Ramos (cell line): ENCODE measurements at regions not wholly inside any gene's neighbourhood (a gene's known extent, or its start where the extent isn't known, plus 50 kb on each side); places are given as distances from the start of the nearest gene placed in this dataset.

ENCODE experiments used
- in situ Hi-C: fragments of 300-500 bp; cut with MboI; formaldehyde crosslinking; loops from one replicate; pipeline ENCODE4 v1.14.3; 2022; ENCODE audit warnings: low sequenced_read_pairs; ENCODE audit not compliant: unreplicated experiment

DNA sequence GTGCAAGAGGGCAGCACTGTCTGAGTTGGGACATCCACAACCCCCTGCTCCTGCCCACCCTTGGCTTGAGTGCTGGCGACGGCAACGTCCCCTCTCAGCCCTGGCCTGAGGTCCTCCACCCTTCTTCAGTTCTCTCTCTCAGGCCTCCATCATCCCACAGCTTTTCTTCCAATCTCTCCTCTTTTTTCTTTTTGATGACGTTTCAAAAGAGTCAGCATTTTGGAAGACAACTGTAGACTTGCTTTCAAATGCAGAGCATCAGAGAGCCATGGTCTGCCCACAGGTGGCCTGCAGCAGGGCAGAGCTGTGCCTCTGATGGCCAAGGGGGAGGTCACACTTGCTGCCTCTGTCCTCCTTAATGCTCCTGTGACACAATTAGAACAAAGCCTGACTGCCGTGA, 775.4 kb downstream of the KCNJ18 start:
- in situ Hi-C loops = loop anchor here (25.0 kb wide), 1 partner anchor 155 kb away; no protein-coding TSS in a partner anchor

DNA sequence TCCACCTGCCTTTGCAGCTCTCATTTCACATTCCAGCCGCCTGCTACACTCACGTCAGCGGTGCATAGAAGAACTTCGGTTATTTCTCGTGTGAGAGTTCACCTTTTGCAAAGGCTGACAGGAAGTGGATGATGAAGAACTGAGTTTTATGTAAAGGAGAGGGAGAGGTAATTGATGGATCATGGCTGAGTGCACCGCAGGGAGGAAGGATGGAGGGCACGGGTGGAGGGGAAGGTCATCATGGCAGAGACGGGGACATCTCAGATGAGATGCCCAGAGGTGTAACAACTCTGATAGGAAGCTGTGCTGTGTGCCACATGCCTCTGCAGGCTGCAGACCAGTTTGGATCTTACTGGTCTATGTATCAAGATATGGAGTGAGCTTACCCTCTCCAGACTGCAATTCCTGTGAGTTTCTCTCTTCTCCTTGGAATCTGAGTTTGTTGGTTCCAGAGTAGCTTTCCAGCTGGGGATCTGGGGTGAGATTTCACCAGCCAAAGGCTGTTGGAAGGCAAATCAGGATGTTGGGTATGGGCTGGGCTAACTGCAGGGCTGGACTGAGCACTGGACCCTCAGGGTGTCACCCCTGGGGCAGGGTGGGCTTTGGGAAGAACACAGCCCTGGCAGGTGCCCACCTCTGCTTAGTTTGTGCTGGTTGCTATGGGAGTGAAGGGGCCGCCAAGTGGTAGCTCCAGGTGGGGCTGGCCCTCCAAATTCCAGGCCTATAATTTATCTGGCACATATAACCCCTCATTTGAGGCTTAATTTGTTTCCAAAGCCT, 777.0 kb downstream of the KCNJ18 start:
- in situ Hi-C loops = loop anchor here (25.0 kb wide), 1 partner anchor 157 kb away; no protein-coding TSS in a partner anchor

DNA sequence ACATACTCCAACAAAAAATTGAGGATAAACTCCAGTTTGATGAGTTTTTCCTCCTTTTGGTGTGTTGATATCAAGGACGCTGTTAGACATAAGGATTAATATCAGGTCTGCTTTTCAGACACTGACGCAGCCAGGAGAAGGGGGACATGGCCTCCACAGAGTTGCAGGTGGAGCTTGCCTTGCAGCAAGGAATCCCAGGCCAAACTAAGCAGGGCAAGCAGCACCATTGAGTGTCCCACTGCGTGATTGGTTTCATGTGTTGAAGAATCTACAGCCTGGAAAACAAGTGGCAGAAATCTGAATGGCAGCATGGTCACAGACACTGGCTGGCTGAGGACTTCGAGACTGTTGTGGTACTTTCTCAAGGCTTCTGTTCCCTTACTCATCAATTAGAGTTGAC, 777.6 kb downstream of the KCNJ18 start:
- in situ Hi-C loops = loop anchor here (25.0 kb wide), 1 partner anchor 158 kb away; no protein-coding TSS in a partner anchor

DNA sequence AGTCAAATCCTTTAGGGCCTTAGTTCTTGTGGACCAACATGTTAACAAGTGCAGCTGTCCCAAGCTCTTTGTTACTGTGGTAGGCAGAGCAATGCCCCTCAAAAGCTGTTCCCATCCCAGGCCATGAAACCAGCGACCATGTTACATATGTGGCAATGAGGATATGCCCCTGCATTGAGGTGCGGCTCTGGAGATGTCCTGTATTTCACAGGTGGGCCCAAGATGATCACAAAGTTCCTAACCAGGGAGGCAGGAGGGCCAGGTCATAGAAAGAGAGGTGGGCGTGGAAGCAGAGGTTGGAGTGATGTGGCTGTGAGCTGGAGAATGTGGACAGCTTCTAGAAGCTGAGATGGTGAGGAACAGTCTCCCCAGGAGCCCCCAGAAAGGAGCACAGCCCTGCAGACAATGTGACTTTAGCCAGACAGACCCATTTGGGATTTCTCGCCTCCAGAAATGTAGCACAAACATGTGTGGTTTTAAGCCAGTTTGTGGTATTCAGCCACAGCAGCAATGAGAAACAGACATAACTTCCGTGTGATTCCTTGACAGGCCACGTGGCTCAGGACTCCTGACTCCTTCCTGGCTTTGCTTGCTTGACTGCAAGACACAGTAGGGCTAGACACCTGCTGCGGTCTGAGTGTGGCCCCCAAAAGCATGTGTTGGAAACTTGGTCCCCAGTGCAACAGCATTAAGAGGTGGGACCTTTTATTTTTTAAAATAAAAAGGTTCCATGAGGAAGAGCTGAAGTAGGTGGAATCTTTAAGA, 778.3 kb downstream of the KCNJ18 start:
- in situ Hi-C loops = loop anchor here (25.0 kb wide), 1 partner anchor 158 kb away; no protein-coding TSS in a partner anchor

DNA sequence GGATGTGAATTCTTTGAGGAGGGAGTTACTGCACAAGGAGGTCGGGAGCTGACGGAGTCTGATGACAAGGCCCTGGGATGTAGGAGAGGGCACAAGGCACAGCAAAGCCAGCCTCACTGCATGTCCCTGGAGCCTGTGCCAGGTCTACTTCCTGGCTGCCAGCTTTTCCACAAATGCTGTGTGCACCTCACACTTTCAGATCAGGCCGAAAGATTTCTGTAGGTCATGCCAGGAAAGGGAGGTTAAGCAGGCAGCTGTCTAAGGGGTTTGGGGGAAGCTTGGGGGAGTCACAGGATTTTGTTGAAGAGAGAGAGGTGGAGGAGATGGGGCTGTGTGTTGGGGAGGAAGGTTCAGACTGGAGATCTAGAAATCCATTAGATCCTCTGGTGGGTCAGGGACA, 792.5 kb downstream of the KCNJ18 start:
- in situ Hi-C loops = loop anchor here (25.0 kb wide), 1 partner anchor 1173 kb away; no protein-coding TSS in a partner anchor

DNA sequence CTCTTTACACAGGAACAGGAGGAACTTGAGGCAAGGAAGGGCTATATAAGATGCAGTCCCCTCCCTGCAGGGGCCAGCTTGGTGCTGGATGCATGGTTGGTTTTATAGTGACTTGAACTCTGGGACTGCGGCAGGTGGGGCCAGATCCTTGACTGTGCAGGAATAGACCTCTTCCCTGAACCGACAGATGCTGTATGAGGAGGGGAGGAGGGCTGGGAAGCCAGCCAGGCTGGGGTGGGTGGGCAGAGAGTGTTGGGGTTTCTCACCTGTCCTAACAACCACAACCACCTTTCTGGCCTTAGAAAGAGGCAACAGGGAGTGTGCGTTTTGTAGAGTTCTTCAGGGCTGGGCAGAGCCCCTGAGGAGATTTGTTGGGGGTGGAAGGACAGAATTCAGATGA, 798.1 kb downstream of the KCNJ18 start:
- in situ Hi-C loops = loop anchor here (25.0 kb wide), 1 partner anchor 1178 kb away; no protein-coding TSS in a partner anchor

DNA sequence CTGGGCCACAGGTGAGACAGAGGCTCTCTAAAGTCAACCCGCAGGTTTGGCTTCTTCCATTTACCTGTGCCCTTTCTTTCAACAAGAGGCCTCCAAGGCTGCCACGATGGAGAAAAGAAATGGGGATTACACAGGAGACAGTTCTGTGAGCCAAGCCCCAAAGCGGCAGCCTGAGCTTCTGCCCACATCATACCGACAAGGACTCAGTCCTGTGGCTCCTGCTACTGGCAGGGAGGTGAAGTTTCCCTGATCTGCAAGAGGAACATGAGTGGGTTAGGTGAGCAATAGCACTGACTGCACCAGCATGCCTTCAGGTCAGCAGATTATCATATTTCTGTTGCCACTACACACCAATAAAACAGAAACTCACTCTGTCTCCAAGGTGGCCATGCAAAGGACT, 800.0 kb downstream of the KCNJ18 start:
- in situ Hi-C loops = loop anchor here (25.0 kb wide), 1 partner anchor 1180 kb away; no protein-coding TSS in a partner anchor

DNA sequence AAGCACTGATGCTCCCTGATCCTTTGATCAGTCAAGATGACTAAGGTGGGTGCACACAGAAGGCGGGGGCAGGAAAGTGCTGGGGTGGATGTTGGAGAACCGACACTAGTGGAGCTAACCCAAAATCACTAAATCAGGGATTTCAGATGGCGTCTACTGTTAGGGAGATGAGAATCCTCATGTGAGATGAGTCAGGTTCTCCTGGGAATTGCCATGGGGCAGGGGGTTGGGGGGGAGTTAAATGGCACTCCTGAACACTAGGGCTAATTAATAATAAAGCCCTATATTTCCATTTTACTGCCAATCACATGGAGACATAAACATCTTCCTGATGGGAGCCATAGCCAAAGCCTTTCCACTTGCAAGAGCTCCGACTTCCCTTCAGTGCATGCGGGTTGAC, 804.1 kb downstream of the KCNJ18 start:
- in situ Hi-C loops = loop anchor here (25.0 kb wide), 1 partner anchor 1184 kb away; no protein-coding TSS in a partner anchor

DNA sequence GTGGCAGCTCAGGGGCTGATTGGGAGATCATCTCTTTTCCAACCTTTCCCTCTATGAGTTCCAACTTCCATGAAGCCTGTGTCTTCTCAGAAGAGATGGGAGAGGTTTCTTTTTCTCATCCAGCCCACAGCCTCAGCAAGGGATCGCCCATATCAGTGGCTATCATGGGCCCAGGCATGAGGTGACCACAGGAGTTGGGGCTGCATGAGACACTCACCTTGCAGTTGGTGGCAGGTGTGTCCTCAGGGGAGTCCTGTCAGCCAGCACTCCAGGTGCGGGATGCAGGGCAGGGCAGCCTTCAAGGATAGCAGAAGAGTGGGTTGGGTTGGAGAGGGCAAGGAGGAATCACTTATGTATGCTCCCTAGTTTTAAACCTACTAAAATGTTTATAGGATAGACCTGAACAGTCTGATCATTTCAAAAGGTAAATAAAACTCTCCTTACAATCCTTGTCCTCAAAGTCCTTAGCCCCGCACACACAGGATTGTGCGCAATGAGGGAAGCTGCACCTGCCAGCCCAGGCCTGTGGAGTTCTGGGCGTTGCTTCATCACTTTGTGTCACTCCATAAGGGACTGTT, 811.1 kb downstream of the KCNJ18 start:
- in situ Hi-C loops = no loop called here

DNA sequence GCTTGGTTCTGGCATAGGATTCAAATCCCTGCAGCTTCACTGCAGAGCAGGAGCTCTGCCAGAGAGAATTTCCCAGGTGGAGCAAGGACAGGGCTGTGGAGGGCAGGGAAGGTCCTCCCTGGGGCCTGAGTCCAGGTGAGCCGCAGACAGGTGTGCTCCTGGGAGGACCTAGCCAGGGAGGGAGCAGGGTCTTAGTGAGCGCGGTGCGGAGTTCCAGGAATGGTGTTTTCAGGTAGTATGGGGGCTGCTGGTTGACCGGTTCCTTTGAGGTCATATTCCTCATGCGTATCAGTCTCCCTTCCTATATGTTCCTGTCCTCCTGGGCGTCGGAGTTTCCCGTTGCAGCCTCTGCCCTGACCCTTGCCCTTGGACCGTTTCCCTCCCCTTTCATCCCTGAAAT, 813.3 kb downstream of the KCNJ18 start:
- in situ Hi-C loops = no loop called here

DNA sequence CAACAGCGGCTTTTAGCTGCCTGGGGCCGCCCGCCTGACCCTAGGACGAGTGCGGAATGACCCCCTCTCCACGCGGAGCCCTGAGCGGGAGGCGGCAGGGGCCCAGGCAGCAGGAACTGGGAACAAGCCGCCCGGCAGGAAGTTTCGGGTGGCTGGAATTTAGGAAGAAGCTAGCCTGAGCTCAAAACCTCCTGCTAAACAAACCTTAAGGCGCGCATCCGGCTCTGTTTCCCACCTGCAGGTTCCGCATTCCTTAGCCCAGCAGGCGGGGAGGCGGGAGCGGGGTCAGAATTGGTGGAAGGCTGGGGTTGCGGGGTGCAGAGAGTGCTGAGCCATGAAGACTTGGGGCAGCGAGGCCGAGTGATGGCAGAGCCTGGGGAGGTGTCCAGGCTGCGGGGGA, 813.9 kb downstream of the KCNJ18 start:
- in situ Hi-C loops = no loop called here

DNA sequence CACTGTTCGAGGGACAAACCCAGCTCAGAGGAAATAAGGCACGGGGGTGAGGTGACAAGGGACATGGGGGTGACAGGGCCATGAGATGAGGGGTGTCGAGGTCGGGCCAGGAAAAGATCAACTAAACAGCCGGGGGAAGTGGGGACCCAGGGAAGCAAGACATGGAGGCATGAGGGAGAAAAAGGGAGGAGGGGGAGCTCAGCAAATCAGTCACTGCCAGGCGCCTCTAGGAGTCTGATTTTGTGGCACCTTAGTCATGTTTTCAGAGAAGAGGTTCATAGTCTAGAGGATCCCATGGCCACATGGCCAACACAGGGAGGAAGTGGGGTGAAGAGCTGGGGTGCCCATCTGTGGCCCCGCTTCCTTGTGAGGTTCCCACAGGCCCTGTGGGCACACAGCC, 814.5 kb downstream of the KCNJ18 start:
- in situ Hi-C loops = no loop called here

DNA sequence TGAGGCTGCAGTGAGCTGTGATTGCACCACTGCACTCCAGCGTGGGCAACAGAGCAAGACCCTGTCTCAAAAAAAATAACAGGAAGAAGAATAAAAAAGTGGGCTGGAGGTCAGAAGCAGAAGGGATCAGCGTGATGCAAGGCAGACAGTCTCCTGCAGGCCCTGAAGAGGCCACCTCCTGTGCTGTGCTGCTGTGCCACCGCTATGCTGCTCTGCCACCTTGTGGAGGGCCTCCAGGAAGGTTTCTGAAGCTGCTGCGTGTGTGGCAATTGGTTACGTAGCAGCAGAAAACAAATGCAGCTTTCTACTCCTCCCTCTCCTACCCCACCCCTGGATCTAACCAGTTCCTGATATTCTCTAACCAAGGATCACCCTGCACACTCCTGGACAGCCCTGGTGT, 815.5 kb downstream of the KCNJ18 start:
- in situ Hi-C loops = no loop called here

DNA sequence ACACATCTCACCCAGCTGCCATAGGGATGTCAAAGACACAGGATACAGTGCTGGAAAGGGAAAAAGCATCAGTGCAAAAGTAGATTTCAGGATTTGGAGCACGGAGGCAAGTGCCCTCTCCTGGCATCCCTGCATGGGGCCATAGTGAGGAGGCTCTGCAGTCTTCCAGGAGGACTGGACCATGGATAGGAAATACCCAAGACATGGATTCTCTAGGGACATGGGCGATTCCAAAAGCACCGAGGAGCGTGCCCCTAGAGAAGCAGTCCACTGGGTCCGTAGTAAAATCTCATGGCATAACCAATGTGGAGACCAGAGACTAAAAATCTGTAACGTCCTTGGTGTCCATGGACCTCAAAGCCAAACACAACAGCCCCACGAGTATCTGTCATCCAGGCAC, 818.2 kb downstream of the KCNJ18 start:
- in situ Hi-C loops = no loop called here

DNA sequence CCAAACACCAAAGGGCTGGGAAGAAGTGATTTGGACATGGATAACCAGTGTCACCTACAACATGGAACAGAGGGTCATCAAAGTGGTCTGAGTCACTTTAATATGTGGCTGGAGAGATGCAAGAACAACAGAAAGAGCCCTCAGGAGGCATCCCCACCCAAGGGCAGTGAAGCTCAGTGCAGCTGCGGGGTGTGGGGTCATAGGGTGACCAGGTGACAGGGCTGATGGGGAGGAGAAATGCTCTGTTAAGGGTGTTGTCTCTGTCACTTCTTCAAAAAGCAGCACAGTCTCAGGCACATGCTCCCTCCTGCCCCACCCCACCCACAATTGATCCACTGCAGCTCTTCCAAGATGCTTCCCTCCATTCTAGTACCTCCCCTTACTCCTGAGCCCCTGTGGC, 819.1 kb downstream of the KCNJ18 start:
- in situ Hi-C loops = no loop called here

DNA sequence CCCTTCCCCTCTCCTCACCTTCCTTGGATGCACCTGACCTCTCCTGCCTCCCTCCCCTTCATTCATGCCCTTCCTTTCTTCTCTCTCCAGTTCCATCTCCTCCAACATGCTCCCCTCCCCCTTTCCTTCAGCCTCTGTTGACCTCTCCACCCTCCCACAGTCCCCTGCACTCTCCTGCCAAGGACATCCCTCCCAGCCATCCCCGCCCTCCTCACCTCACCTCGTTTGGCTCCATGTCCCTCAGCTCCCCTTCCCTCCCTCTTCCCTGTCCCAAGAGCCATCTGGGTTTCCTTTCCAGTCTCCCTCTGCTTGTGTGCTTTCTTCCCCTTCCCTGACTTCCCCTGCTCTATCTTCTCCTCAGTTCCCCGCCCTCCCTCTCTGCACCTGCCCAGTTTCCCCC, 819.7 kb downstream of the KCNJ18 start:
- in situ Hi-C loops = no loop called here

DNA sequence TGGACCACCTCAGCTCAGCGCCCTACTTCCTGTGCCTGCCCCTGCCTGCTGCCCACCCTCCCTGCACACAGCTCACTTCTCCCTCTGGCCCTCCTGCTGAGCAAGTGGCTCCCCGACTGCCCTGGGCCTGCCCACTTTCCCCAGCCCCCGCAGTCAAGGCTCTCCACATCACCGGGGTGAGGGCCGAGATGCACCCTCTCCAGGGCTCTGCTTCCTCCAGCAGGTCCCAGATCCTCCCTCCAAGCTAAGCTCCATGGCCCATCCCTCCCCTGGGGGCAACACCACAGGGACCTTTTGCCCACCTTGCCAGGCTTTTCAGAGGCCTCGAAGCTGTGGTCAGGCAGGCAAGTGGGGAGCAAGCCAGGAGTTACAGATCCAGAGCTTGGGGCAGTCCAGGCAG, 820.2 kb downstream of the KCNJ18 start:
- in situ Hi-C loops = no loop called here

DNA sequence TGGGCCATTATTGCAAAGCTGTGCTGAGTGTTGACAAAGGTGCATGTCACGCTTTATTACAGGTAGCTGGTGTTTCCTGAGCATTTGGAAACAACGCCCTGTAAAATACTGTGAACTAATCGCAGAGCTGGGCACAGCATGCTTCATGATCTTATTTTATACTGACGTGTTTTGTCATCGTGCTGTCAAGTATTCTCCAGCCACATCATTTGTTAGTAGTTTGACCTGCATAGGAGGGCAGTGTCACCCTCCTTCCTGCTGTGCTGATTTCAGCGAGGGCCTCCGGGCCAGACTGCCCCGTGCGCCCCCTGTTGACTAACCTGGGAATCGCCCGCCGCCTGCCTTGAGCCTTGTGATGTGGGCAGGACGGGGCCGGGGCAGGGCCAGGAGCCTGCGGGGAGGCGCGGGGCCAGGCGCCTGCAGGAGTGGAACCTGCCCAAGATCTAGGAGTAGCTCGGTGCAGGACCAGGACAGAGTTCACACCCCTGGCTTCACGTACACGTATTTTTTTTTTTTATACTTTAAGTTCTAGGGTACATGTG, 820.7 kb downstream of the KCNJ18 start:
- in situ Hi-C loops = no loop called here

DNA sequence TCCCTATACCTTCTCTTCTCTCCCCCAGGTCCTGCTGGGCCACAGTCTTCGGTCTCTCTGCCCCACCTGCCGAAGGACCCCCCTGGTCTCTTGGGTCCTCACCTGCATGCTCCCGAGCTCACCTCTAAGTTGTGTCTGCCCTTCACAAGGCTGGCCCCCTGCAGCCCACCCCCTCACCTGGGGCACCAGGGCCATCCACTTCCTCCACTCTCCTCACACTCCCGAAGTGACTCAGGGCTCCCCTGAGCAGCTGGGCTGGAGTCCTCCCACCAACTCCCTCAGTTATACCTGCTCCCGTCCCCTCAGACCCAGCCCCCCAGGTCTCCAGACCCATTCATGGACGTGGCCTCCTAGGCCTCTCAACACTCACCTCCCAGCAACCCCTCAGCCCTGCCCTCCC, 822.0 kb downstream of the KCNJ18 start:
- in situ Hi-C loops = no loop called here

DNA sequence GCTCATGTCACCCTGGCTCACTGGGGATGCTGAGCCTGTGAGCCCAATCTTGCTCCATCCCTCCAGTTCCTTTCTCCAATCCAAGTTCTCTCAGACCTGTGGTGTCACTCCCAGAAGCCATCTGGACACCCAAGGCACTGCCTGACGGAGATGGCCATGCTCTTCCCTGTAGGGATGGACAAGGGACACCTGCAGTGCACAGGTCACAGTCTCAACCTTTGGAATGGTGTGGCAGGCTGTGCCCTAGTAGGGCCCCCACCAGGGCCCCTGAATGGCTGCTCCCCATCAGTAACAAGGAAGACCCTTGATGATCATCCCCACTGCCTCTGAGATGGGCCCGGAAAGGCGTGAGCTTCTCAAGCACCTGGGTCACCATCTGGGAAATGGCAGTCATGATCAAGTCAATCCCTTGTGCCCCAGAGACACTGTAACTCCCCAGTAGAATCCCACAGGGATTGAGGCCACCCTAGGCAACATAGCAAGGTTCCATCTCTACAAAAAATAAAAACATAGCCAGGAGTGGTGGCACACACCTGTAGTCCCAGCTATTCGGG, 822.5 kb downstream of the KCNJ18 start:
- in situ Hi-C loops = no loop called here
